ENCODE measurements at regions not wholly inside any gene's neighbourhood (a gene's known extent, or its start where the extent isn't known, plus 50 kb on each side); places are given as distances from the start of the nearest gene placed in this dataset.

- no peak overlapping the region for H3K4me3 ChIP-seq (ENCODE audit: low read length)
- no peaks in the 10 kb centered on the region for H3K79me2 ChIP-seq (ENCODE audit: control insufficient read depth, low read length)
- H3K27me3 ChIP-seq (ENCODE audit: control insufficient read depth, low read length): no peaks in the 10 kb centered on the region; the same call in 1 of the 2 replicates
- TF ChIP-seq CTCF (IDR thresholded peaks at IDR 0.05; ENCODE audit: low read depth, low read length, poor library complexity, severe bottlenecking) (no peak), EZH2phosphoT487 (IDR thresholded peaks at IDR 0.05; ENCODE audit: borderline replicate concordance, low read length) (no peak)
- no peaks in the 10 kb centered on the region for H4K20me1 ChIP-seq (ENCODE audit: control insufficient read depth, insufficient read depth, low read depth, low read length)
- H3K4me2 ChIP-seq (ENCODE audit: low read length): no peak overlapping the region
- no peaks in the 10 kb centered on the region for H3K9me2 ChIP-seq (replicated peaks; ENCODE audit: control insufficient read depth, low read length)
- H3K36me3 ChIP-seq (ENCODE audit: control insufficient read depth, low read length): no peaks in the 10 kb centered on the region
- no peaks in the 10 kb centered on the region for H3K9me3 ChIP-seq (ENCODE audit: control insufficient read depth, insufficient read depth, low read length)
- H3K4me1 ChIP-seq (ENCODE audit: control insufficient read depth, low read length): no peaks in the 10 kb centered on the region
- no peak overlapping the region for H3K27ac ChIP-seq (ENCODE audit: low read depth, low read length)
- H3F3A ChIP-seq (ENCODE audit: control insufficient read depth, insufficient read depth): no peaks in the 10 kb centered on the region
These were observed 85.3 kb upstream of the FXR1 start for GRCh38 chr3:180827171-180827570.

- no peak for TF ChIP-seq CTCF (IDR thresholded peaks at IDR 0.05; ENCODE audit: low read depth, low read length, poor library complexity, severe bottlenecking)
- no peak for TF ChIP-seq EZH2phosphoT487 (IDR thresholded peaks at IDR 0.05; ENCODE audit: borderline replicate concordance, low read length)
- Histone ChIP-seq H3K9me3 (ENCODE audit: control insufficient read depth, insufficient read depth, low read length) (no peaks in the 10 kb centered on the region), H3F3A (ENCODE audit: control insufficient read depth, insufficient read depth) (no peaks in the 10 kb centered on the region), H3K9me2 (replicated peaks; ENCODE audit: control insufficient read depth, low read length) (no peaks in the 10 kb centered on the region), H4K20me1 (ENCODE audit: control insufficient read depth, insufficient read depth, low read depth, low read length) (no peaks in the 10 kb centered on the region), H3K4me2 (ENCODE audit: low read length) (no peak overlapping the region), H3K27me3 (ENCODE audit: control insufficient read depth, low read length) (no peaks in the 10 kb centered on the region; the same call in 1 of the 2 replicates), H3K27ac (ENCODE audit: low read depth, low read length) (no peak overlapping the region), H3K79me2 (ENCODE audit: control insufficient read depth, low read length) (no peaks in the 10 kb centered on the region), H3K36me3 (ENCODE audit: control insufficient read depth, low read length) (no peaks in the 10 kb centered on the region), H3K4me1 (ENCODE audit: control insufficient read depth, low read length) (no peaks in the 10 kb centered on the region), H3K4me3 (ENCODE audit: low read length) (no peak overlapping the region)
These were observed 84.3 kb upstream of the FXR1 start for GRCh38 chr3:180828001-180828720.

GRCh38 chr3:180828723-180829408 is 83.6 kb upstream of the FXR1 start:
- no peaks in the 10 kb centered on the region for H3K9me3 ChIP-seq (ENCODE audit: control insufficient read depth, insufficient read depth, low read length)
- H3K4me2 ChIP-seq (ENCODE audit: low read length): no peak overlapping the region
- no peaks in the 10 kb centered on the region for H3F3A ChIP-seq (ENCODE audit: control insufficient read depth, insufficient read depth)

More at GRCh38 chr3:180828723-180829408, 83.6 kb upstream of the FXR1 start:
- no peaks in the 10 kb centered on the region; the same call in 1 of the 2 replicates for H3K27me3 ChIP-seq (ENCODE audit: control insufficient read depth, low read length)
- no peak overlapping the region for H3K27ac ChIP-seq (ENCODE audit: low read depth, low read length)
- no peaks in the 10 kb centered on the region for H4K20me1 ChIP-seq (ENCODE audit: control insufficient read depth, insufficient read depth, low read depth, low read length)
- H3K9me2 ChIP-seq (replicated peaks; ENCODE audit: control insufficient read depth, low read length): no peaks in the 10 kb centered on the region
- TF ChIP-seq EZH2phosphoT487 (IDR thresholded peaks at IDR 0.05; ENCODE audit: borderline replicate concordance, low read length) (no peak), CTCF (IDR thresholded peaks at IDR 0.05; ENCODE audit: low read depth, low read length, poor library complexity, severe bottlenecking) (no peak)
- H3K4me3 ChIP-seq (ENCODE audit: low read length): no peak overlapping the region
- no peaks in the 10 kb centered on the region for H3K36me3 ChIP-seq (ENCODE audit: control insufficient read depth, low read length)
- H3K79me2 ChIP-seq (ENCODE audit: control insufficient read depth, low read length): no peaks in the 10 kb centered on the region
- H3K4me1 ChIP-seq (ENCODE audit: control insufficient read depth, low read length): no peaks in the 10 kb centered on the region
